Parathyroid adenoma (tissue), 2 donors: ENCODE measurements at regions not wholly inside any gene's neighbourhood (a gene's known extent, or its start where the extent isn't known, plus 50 kb on each side); places are given as distances from the start of the nearest gene placed in this dataset.

ENCODE experiments used
- H2AFZ ChIP-seq: fragments of 300-600 bp; sonication (generic); one replicate; pipeline ENCODE4 v1.7.0; 2017; ENCODE audit warnings: antibody characterized with exemption, mild to moderate bottlenecking
- H3K27ac ChIP-seq: fragments of 300-600 bp; sonication (generic); one replicate; pipeline ENCODE4 v1.7.0; 2017
- H3K27me3 ChIP-seq: fragments of 300-600 bp; sonication (generic); one replicate; pipeline ENCODE4 v1.7.0; 2017; ENCODE audit warnings: low read length; ENCODE audit not compliant: control insufficient read depth, insufficient read depth
- H3K36me3 ChIP-seq: fragments of 300-600 bp; sonication (generic); one replicate; pipeline ENCODE4 v1.7.0; 2017; ENCODE audit warnings: low read length; ENCODE audit not compliant: control insufficient read depth, insufficient read depth
- H3K4me1 ChIP-seq: fragments of 300-600 bp; sonication (generic); one replicate; pipeline ENCODE4 v1.7.0; 2017; ENCODE audit warnings: control low read depth
- H3K4me2 ChIP-seq: fragments of 300-600 bp; sonication (generic); one replicate; pipeline ENCODE4 v1.7.0; 2017; ENCODE audit warnings: low read length
- H3K4me3 ChIP-seq: fragments of 300-600 bp; sonication (generic); one replicate; pipeline ENCODE4 v1.7.0; 2017; ENCODE audit warnings: low read depth, low read length
- H3K79me2 ChIP-seq: fragments of 300-600 bp; sonication (generic); one replicate; pipeline ENCODE4 v1.7.0; 2017; ENCODE audit warnings: control low read depth
- H3K9ac ChIP-seq: fragments of 300-600 bp; sonication (generic); one replicate; pipeline ENCODE4 v1.7.0; 2017; ENCODE audit warnings: mild to moderate bottlenecking
- H3K9me3 ChIP-seq: fragments of 300-600 bp; sonication (generic); one replicate; pipeline ENCODE4 v1.7.0; 2017; ENCODE audit warnings: low read length; ENCODE audit not compliant: control insufficient read depth
- CTCF ChIP-seq: fragments of 300-600 bp; sonication (generic); IDR thresholded peaks from one replicate; pipeline ENCODE4 v1.7.0; 2017; ENCODE audit warnings: antibody characterized with exemption, mild to moderate bottlenecking
- donor health status: primary hyperparathyroidism.

GRCh38 chr14:101480747-101481530 lies 80.4 kb upstream of the DIO3 start:
- Histone ChIP-seq H3K4me1 (no peaks in the 10 kb centered on the region), H3K9ac (no peak overlapping the region), H2AFZ (no peak overlapping the region), H3K4me3 (no peak overlapping the region), H3K36me3 (no peaks in the 10 kb centered on the region), H3K4me2 (no peak overlapping the region), H3K27me3 (no peaks in the 10 kb centered on the region), H3K79me2 (no peaks in the 10 kb centered on the region), H3K9me3 (no peaks in the 10 kb centered on the region), H3K27ac (no peak overlapping the region)
- no peak for TF ChIP-seq CTCF

GRCh38 chr14:101481557-101481956 lies 79.7 kb upstream of the DIO3 start:
- Histone ChIP-seq H3K4me2 (no peak overlapping the region), H3K36me3 (no peaks in the 10 kb centered on the region), H3K27ac (no peak overlapping the region), H3K4me3 (no peak overlapping the region), H3K27me3 (no peaks in the 10 kb centered on the region), H3K4me1 (no peaks in the 10 kb centered on the region), H3K9ac (no peak overlapping the region), H2AFZ (no peak overlapping the region), H3K79me2 (no peaks in the 10 kb centered on the region), H3K9me3 (no peaks in the 10 kb centered on the region)
- TF ChIP-seq CTCF: no peak

- H3K4me3 ChIP-seq: no peak overlapping the region
- no peaks in the 10 kb centered on the region for H3K79me2 ChIP-seq
- H3K9me3 ChIP-seq: no peaks in the 10 kb centered on the region
- H3K4me2 ChIP-seq: no peak overlapping the region
- H3K4me1 ChIP-seq: no peaks in the 10 kb centered on the region
- no peaks in the 10 kb centered on the region for H3K27me3 ChIP-seq
- H3K36me3 ChIP-seq: no peaks in the 10 kb centered on the region
- H3K27ac ChIP-seq: no peak overlapping the region
- no peak overlapping the region for H3K9ac ChIP-seq
- no peak for TF ChIP-seq CTCF
- no peak overlapping the region for H2AFZ ChIP-seq
These were observed 79.2 kb upstream of the DIO3 start for GRCh38 chr14:101482066-101482465.

GRCh38 chr14:101483829-101484228 lies 77.5 kb upstream of the DIO3 start:
- no peaks in the 10 kb centered on the region for H3K27me3 ChIP-seq
- no peak overlapping the region for H3K27ac ChIP-seq
- no peak overlapping the region for H3K4me3 ChIP-seq
- H3K4me2 ChIP-seq: no peak overlapping the region
- H2AFZ ChIP-seq: no peak overlapping the region
- TF ChIP-seq CTCF: no peak
- no peak overlapping the region for H3K9ac ChIP-seq
- H3K79me2 ChIP-seq: no peaks in the 10 kb centered on the region
- no peaks in the 10 kb centered on the region for H3K4me1 ChIP-seq
- H3K9me3 ChIP-seq: no peaks in the 10 kb centered on the region
- no peaks in the 10 kb centered on the region for H3K36me3 ChIP-seq
